ENCODE measurements at regions not wholly inside any gene's neighbourhood (a gene's known extent, or its start where the extent isn't known, plus 50 kb on each side); places are given as distances from the start of the nearest gene placed in this dataset.

GRCh38 chr6:866316-866715, 173.4 kb upstream of the EXOC2 start:
- TF ChIP-seq POLR2A (IDR thresholded peaks at IDR 0.05; ENCODE audit: low read length) (no peak), GATA1 (IDR thresholded peaks at IDR 0.05; ENCODE audit: low read depth, low read length) (no peak)
